Head of caudate nucleus (tissue), 42 donors: ENCODE measurements at regions not wholly inside any gene's neighbourhood (a gene's known extent, or its start where the extent isn't known, plus 50 kb on each side); places are given as distances from the start of the nearest gene placed in this dataset.
"Not testable (repeated sequence)": the region's sequence is repeated elsewhere in the genome, so short reads cannot be mapped to it uniquely, and the experiment has no call there.

Source experiments
- DNase-seq, 42 donors: peaks; one replicate each; pipeline versions ENCODE4 v3.0.0 to v3.0.0-alpha.2; 2020 to 2021; ENCODE audit warnings: mixed read lengths in 7 of 42
- intact Hi-C: fragments of 100-400 bp; cut with DNase I; formaldehyde crosslinking; loops from one replicate; pipeline ENCODE4 v1.15.0; 2022

DNA sequence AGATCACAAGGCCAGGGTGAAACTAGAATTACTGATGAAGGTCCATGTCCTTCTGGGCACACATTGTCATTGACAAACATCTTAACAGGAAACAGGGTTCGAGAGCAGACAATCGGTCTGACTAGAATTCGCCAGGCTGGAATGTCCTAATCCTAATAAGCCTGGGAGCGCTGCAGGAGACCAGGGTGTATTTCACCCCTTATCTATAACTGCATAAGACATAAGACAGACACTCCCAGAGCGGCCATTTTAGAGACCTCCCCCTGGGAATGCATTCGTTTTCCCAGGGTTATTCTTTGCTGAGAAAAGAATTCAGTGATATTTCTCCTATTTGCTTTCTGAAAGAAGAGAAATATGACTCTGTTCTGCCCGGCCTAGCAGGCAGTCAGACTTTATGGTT lies 1112.9 kb upstream of the TENM3 start:
- DNase-seq, intact Hi-C loops: not testable (repeated sequence)

DNA sequence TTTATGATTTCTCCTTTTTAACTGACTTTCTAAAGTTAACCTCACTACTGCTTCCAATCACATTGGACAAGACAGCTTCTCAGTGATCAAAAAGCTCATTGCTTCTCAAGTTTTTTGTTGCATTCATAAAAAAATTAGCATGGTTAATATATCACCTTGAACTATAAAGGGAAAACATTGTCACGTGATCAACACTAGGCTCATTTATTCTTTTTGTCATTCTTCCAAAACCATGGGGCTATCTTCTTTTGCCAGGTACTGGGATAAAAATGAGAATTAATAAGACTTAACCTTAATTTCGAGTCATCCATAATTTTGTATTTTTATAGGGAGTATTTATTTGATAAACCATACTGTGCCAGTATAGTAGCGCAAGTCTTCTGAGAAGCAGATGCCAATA lies 1105.9 kb upstream of the TENM3 start:
- intact Hi-C loops, result no loop called here
- no peak for DNase-seq

DNA sequence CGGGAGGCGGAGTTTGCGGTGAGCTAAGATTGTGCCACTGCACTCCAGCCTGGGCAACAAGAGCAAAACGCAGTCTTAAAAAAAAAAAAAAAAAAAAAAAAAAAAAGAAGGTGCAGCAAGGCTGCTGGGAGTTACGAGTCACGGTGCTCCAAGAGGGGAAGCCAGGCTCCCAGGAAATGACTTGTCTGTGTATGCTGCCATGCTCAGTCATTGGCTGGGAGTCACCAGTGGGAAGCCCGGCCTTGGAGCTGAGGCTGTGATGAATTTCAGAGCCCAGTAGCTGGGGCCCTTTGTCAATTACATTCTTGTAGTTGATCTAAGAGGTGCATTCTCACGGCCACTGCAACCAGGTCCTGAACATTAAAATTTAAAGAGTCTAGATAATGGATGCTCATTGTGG lies 1105.1 kb upstream of the TENM3 start:
- DNase-seq, result no peak
- intact Hi-C loops, result no loop called here

DNA sequence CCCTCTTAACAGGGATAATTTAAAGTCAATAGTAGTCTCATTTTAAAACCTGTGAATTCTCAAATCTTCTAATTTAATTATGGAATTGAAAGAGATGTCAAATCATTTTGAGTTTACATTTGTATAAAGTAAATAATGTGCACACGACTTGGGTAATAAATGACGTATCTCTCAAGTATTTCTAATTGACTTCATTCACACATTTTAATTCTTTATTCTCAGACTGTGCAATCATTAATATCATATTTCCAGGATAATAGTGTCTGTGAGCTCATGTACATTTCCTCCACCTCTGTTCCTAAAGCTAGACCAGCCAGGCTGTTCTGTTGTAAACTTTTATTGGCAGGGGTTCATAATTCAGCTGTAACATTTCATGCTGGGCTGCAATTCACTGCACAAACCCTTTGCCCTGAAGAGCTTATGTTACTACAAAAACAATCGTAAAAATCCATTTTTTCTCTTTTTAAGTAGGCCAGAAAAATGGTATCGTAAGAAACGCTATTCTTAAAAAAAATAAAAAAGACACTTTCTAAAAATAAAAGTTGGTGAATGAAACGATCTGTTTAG lies 1103.1 kb upstream of the TENM3 start:
- intact Hi-C loops, result loop anchor here (5.0 kb wide), 1 partner anchor 1667 kb away; no protein-coding TSS in a partner anchor
- DNase-seq, result no peak

DNA sequence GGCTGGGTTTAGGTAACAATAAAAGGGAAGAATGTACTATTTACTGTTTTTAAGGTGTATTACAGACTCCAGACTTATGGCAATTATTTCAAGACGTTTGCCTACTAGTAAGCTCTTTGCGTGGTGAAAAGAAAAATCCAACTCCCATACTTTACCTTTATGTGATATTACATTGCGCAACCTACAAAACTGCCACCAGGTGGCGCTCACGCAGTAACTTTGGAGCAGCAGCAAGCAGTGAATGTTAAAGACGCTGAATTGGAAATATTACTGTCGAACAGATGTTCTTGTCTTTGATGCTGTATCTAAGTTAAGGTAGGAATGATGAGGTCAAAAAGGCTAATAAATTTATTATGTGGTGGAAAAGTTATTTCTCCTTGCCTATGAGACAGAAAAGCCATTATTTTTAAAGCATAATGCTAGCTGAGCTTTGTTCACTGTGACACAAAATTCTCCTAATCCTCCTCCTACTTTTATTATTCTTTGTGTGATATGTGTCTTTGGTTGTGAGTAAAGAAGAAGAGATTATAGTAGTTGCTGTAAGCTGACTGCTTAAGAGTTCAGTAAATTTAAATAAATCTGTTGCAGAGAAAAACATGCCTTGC lies 1099.8 kb upstream of the TENM3 start:
- intact Hi-C loops, result loop anchor here (2.0 to 5.0 kb wide), 2 partner anchors 385 to 1664 kb away; no protein-coding TSS in a partner anchor
- peak; percentile 32 to 96 (median 90) for DNase-seq

DNA sequence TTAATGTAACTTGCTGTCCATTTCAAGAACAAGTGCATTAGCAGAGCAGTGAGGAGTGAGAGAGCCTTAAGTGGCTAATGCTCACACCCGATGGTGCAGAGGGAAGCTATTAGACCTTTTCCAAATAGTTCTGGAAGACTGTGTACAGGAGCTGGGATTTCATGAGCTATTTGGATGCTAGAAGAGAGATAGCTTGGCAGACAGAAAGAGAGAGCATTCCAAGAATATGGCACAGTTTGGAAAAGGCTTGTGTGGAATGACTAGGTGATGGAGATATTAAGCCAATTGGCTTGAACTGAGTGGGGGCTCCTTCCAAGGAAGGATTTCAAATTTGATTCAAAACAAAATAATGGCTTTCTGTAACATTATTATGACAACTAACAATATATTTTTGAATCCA lies 1097.2 kb upstream of the TENM3 start:
- DNase-seq, result no peak
- intact Hi-C loops, result no loop called here

DNA sequence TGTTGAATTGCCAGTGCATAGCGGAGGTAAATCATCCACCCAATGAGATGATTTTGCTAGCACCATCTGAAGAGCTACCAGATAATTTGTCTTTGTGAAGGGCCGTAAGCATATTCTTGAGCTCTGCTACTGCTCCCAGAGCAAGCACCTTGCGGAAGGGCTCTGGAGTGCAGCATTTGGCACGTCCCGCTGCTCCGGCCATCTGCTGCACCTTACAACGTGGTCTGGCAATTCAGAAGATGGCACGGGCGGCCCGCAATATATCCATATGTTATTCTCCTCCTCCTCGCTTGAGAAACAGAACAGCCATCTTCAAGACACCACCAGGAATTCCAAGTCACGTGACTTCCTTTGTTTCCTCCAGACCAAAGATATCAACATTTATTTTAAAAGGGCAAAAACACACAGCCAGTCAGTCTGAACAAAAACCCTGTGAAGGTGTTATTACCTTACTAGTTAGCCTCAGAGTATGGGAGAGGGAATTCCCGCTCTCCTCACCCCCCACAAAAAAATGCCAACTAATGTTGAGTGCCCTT lies 1095.7 kb upstream of the TENM3 start:
- no peak for DNase-seq
- intact Hi-C loops, result no loop called here

DNA sequence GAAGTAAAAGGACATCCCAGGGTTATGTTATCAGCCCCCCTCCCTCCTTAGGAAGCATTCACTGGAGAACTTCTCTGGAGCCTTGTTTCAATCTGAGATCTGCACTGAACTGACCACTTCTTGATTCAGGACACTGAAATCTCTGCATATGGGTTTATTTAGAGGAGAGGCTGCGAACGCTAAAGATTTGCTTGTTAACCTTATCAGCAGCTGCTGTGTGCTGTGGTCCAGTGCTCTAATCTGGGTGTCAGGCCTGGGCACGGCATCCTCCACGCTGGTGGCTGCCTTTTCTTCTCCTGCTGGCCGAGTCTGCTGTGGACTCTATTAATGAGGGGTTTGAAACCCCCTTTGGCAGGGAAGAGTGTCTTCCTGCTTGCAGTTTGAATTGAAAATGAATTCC lies 1094.7 kb upstream of the TENM3 start:
- intact Hi-C loops, result no loop called here
- no peak for DNase-seq

DNA sequence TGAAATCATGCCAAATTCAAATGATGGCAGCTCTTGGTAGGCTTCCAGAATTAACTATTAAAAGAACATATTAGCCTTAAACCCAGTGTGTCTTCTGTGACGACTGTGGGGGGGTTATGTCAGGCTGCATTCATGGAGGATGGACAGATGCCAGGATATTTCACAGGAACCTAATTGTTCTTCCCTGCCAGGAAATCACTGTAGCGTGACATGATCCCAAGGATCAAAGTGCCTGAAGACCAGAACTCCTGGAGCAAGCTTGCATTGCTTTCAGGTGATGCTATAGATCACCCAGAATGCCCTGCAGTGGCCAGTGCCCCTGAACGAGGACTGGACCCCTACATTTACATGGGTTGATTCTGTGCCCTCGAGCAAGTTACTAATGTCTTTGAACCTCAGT lies 1093.0 kb upstream of the TENM3 start:
- intact Hi-C loops, result no loop called here
- DNase-seq, result no peak

DNA sequence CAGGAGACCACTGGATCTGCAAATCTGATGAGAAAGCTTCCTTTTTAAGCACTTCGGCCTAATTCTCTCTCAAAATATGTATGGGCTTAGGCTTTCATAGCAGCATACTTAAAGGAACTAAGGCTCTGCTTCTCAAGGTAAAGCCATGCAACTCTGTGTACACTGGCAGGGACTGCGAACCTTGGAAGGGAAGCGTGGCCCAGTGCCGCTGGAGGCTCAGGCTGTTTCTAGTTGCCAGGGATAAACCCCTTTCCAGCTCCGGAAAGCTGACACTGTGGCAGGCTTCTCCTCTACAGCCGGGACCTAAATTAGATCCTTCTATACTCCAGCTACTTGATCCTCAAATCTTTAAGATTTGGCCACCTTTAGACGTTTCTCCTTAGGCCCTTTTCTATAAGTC lies 1091.3 kb upstream of the TENM3 start:
- DNase-seq, result no peak
- intact Hi-C loops, result no loop called here

DNA sequence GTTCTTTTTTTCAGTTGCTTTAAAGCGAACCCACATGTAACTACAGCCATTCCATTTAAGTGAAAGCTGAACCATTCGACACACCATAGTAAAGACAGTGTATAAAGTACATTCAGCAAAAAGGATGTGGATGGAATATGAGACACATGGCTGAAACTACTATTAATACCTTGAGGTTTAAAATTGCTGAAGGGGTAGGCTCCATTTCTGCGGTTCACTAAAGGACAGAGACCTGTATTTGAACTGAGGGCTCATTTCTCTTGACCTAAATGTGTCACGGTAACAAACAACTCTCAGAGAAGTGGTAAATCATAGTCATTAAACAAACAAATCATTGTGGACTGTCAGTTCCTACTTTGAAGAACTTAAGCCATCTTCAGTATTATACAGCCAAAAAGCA lies 1085.6 kb upstream of the TENM3 start:
- intact Hi-C loops, result no loop called here
- DNase-seq, result no peak

DNA sequence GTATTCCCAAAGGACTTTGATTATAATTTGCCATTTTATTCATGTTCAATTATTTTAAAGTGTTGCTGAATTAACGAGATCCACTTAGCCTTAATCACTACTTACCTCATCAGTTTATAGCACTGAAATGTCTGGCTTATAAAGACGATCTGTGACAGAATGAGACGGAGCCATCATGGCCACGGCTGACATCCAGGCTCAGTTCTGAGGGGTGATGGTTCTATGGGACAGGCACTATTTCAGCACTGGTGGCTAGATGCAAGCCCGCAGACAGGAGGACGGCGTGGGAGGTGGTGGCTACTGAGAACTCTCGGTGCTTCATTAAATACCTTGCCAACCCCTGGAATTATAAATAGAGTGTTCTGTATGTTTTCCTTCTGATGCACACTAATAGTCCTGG lies 1084.2 kb upstream of the TENM3 start:
- peak in 14 of 42 donors; percentile 5 to 56 (median 22) for DNase-seq

DNA sequence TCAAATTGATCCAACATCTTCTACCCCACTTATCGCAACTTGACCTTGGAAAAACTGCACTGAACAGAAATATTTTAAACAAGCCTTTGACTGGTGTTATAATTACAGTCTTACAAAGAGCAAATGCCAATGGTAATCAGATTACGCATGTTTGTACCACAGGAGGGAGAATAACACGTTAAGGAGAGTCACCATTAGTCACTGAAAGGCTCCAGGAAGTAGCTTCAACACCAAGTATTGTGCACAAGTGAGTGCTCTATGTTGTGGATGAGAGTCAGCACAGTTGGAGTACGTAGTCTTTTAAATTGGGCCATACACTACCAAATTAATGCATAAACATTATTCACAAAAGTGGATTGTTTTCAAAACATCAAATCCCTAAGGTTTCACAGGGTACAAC lies 1081.5 kb upstream of the TENM3 start:
- intact Hi-C loops, result no loop called here
- DNase-seq, result no peak

More for the DNA sequence above, 1084.2 kb upstream of the TENM3 start:
- intact Hi-C loops, result no loop called here

DNA sequence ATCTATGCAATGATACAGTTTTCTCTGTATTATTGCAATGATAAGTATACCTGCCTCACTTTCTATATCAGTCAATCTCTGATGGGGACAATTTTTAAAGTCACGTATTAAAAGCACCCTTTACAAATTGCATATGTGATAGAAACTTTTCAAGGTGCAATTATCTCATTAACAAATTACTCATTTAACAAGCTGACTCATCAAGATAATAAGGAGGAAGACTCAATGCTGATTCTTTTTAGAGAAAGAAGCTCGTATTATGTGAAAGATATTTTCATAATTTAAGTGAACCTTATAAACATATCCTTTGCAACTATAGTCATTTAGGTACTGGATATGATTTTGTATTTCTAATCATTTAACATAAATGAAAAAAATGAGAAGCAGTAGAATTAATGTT lies 1080.9 kb upstream of the TENM3 start:
- DNase-seq, result no peak
- intact Hi-C loops, result no loop called here

DNA sequence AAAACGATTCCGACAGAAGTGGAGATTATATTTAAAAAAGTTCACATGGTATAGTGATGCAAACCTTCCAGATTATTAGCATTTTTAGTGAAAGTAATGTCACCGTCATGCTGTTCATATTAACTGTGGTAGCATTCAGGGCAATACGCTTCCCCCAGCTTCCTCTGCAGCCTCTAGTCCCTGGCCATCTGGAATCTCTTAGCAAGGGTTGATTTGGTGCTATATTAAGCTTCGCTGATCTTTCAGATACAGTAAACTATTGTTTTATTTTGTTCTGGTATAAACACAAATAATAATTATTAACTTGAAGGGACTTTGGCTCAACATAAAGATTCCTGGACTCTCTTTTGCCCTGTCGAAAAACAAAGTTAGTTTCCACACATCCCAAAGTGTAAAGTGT lies 1080.5 kb upstream of the TENM3 start:
- intact Hi-C loops, result no loop called here

DNA sequence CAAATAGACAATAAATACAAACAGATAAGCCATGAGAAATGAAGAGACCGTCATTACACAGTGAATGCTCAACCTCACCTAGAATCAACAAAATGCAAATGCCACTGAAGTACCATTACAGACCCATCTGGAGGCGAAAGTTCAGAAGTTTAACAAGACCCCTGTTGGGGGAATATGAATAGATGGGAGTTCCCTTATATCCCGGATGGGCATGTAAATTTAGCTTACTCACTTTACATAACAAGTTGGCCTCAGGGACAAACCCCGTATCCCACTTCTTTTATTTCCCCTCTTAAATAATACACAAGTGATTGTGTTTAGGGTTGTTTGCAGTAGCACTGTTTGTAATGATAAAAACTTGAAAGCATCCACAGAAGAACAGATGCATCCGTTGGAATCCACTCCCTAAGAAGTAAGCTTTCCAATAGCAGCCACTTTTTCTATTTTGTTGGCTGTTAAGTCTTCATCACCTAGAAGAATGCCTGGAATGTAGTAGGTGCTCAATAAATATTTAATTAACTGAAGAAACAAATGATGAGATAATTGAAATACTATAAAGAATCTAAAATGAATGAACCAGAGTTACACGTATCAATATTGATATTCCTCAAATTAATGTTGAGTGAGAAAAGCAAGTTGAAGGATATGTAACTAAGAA lies 1076.3 kb upstream of the TENM3 start:
- intact Hi-C loops, result no loop called here
- no peak for DNase-seq

More for the DNA sequence above, 1080.5 kb upstream of the TENM3 start:
- no peak for DNase-seq

DNA sequence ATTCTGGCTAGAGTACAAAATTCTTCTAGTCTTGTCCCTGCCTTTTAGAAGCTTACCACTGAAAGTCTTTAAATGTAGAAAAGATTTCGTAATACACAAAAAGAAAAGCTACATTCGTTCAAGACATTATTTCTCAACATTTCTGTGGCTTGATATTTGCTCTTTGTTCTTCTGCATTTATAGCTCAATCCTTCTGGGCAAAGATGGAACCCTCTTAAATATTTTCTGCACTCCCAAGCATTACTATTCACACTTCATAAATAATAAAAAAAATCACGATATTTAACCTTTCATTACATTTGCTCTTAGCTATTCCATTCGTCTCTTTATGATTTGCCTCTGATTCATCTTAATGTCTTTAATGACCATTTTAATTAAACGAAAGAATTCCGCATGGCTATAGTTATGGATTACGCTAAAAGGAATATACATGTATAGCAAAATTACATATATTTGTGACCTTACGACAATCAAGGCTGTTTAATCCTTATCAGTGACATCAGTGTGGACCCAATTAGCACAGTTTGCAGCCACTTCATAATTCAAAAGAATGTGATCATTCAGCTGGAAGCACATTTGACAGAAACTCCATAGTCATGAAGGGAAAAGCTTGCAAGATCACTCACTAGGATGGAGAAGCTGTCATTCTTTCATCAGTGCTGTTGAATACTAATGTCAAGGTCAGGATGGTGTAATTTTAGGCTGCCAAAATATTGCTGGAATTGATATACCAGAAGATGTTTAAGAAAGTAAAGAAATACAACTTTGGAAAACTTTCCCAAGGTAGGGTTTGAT lies 1075.0 kb upstream of the TENM3 start:
- no peak for DNase-seq
- intact Hi-C loops, result no loop called here

DNA sequence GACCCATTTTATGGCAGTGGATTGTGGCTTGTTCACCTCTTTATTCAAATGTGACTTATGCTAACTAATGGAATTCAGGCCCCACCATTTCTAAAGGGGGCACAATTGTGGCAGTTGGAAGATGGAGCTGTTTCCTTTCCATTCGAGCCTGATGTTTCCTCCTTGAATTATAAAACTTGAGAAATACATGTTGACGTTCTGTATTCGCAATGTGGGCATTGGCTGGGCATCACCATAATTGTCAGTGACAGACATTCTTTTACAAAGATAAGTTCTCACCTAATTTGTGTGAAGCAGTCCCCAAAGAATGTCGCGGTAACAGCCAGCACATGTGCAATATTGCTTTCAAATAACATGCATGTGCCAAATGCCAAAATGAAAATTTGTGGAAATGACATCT lies 1070.2 kb upstream of the TENM3 start:
- DNase-seq, result no peak
- intact Hi-C loops, result no loop called here

DNA sequence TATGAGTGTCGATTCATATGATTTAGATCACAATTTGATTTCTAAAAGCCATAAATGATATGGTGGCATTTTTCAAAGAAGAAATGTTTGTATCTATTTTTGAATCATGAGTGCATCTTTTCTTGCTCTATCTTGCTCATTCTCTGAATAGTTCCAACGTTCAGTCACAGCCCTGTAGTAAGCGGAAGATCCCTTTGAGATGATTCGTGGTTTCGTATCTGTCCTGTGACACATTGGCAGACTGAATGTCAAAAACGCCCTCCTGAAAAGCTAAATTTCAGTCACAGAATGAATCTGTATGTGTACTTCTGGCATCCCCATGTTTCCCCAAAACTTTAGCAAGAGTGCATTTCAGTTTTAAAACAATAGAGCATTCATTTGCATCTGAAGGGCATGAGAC lies 1066.9 kb upstream of the TENM3 start:
- intact Hi-C loops, result no loop called here
- DNase-seq, result no peak

DNA sequence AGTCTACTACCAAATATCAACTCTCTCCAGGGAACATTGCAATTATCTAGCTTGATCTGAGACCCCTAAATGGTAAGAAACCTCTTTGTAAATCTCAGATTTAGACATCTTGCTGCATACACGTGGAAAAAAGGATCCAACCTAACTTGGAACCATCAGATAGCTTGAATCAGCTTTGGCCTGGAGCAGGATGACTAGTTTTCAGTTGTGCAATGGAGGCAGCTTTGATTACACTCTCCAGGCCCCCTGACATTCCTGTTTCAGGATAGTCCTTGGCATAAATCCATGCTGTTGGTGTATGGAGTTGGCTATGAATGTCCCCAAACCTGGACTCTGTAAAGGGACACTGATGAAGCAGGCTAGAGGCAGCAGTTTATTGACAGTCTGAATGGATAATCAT lies 1061.9 kb upstream of the TENM3 start:
- intact Hi-C loops, result no loop called here
- DNase-seq, result no peak
